K562 (cell line): ENCODE measurements at regions not wholly inside any gene's neighbourhood (a gene's known extent, or its start where the extent isn't known, plus 50 kb on each side); places are given as distances from the start of the nearest gene placed in this dataset.

ENCODE experiments used
- ATAC-seq: fragments of 200-7000 bp; cut with Tn5 transposase; 3 replicates; pipeline ENCODE4 v1.9.1; 2020; ENCODE audit warnings: moderate library complexity
- BruUV-seq: library from RNA; stranded (reverse); fragments of 400-500 nt; replicated peaks from 2 replicates; lab custom pipeline; 2021; lab: Mats Ljungman, UMichigan
- CTCF ChIA-PET: fragments of 300-600 bp; formaldehyde crosslinking; extraction: SDS; loops from one replicate; lab custom pipeline; 2021; ENCODE audit warnings: low intra/inter-chr PET ratio; lab: Yijun Ruan, JAX
- POLR2A ChIA-PET: fragments of 300-600, 350-650 bp; sonication (Branson Sonifier 250); formaldehyde crosslinking; extraction: SDS; loops from one replicate; lab custom pipeline; 2021; ENCODE audit warnings: antibody characterized with exemption, inconsistent platforms; lab: Yijun Ruan, JAX
- DNase-seq, 4 experiments: peaks; one replicate each; pipeline versions ENCODE4 v3.0.0 to v3.0.0-alpha.2; 2011 to 2018; ENCODE audit warnings: low spot score in 3 of 4, mixed read lengths in 3 of 4; ENCODE audit errors: extremely low read depth in 1 of 4
- FAIRE-seq: peaks from 2 replicates; lab custom pipeline; 2011; peaks lifted over from hg19 to GRCh38; lab: Jason Lieb, UNC
- H2AFZ ChIP-seq: 2 replicates; pipeline ENCODE4 v1.6.0; 2011; ENCODE audit warnings: low read depth, low read length, control low read depth, inconsistent platforms
- H3K27ac ChIP-seq: fragments of 200-600 bp; 3 replicates; pipeline ENCODE4 v1.8.0; 2011; ENCODE audit warnings: low read depth, mild to moderate bottlenecking, control low read depth, inconsistent platforms, low read length, moderate library complexity, mixed read lengths; ENCODE audit errors: extremely low read depth
- H3K27me3 ChIP-seq, 2 experiments: fragments of 300-600 bp in 1 of 2; 2 replicates in 1 of 2; 3 replicates in 1 of 2; pipeline versions ENCODE4 v1.6.0 to v1.8.0; 2011; ENCODE audit warnings: inconsistent platforms in 2 of 2, low read length in 2 of 2, mild to moderate bottlenecking in 1 of 2, mixed read lengths in 1 of 2, moderate library complexity in 1 of 2; ENCODE audit not compliant: control insufficient read depth in 2 of 2, insufficient read depth in 2 of 2
- H3K36me3 ChIP-seq: fragments of 300-600 bp; 3 replicates; pipeline ENCODE4 v1.8.0; 2011; ENCODE audit warnings: mild to moderate bottlenecking, low read length, inconsistent platforms; ENCODE audit not compliant: control insufficient read depth, insufficient read depth
- H3K4me1 ChIP-seq, 2 experiments: fragments of 200-600 bp in 1 of 2; replicated peaks in 1 of 2; 2 replicates in 1 of 2; 3 replicates in 1 of 2; pipeline versions ENCODE4 v1.5.1 to v1.8.0; 2011; ENCODE audit warnings: inconsistent platforms in 2 of 2, low read length in 2 of 2, mild to moderate bottlenecking in 1 of 2, mixed read lengths in 1 of 2, moderate library complexity in 1 of 2; ENCODE audit not compliant: control insufficient read depth in 2 of 2, insufficient read depth in 2 of 2
- H3K4me2 ChIP-seq: 2 replicates; pipeline ENCODE4 v1.6.1; 2011; ENCODE audit warnings: low read length, control low read depth, inconsistent platforms, mixed read lengths; ENCODE audit not compliant: insufficient read depth
- H3K4me3 ChIP-seq: fragments of 200-600 bp; sonication (generic), shearing (Covaris generic); 2 replicates; pipeline ENCODE4 v1.5.1; 2016; ENCODE audit warnings: control low read depth, inconsistent platforms
- H3K79me2 ChIP-seq: fragments of 200-600 bp; 3 replicates; pipeline ENCODE4 v1.8.0; 2011; ENCODE audit warnings: low read length, inconsistent platforms; ENCODE audit not compliant: control insufficient read depth, insufficient read depth
- H3K9ac ChIP-seq, 2 experiments: 2 replicates each; pipeline versions ENCODE4 v1.6.0 to v1.6.1; 2011; ENCODE audit warnings: low read depth in 2 of 2, low read length in 2 of 2, control low read depth in 1 of 2, inconsistent platforms in 1 of 2, mild to moderate bottlenecking in 1 of 2, mixed read lengths in 1 of 2; ENCODE audit not compliant: insufficient read depth in 1 of 2
- H3K9me1 ChIP-seq: one replicate; pipeline ENCODE4 v1.6.0; 2011; ENCODE audit warnings: inconsistent platforms, mild to moderate bottlenecking, low read length, moderate library complexity; ENCODE audit not compliant: control insufficient read depth, insufficient read depth
- H3K9me3 ChIP-seq: replicated peaks from 2 replicates; pipeline ENCODE4 v1.5.1; 2011; ENCODE audit warnings: low read depth, low read length, inconsistent platforms; ENCODE audit not compliant: control insufficient read depth, insufficient read depth
- H4K20me1 ChIP-seq: replicated peaks from 2 replicates; pipeline ENCODE4 v1.6.1; 2011; ENCODE audit warnings: low read length, inconsistent platforms, mixed read lengths; ENCODE audit not compliant: control insufficient read depth, insufficient read depth
- MAFF ChIP-seq: IDR thresholded peaks from 2 replicates; pipeline ENCODE4 v1.6.1; 2012; ENCODE audit warnings: low read length, improper control_type of control experiment
- MEF2D ChIP-seq: conservative IDR thresholded peaks from 2 replicates; pipeline ENCODE4 v1.6.1; 2016; ENCODE audit warnings: low read depth, missing genetic modification characterization, missing compliant biosample characterization
- TEAD2 ChIP-seq: fragments of 450-650 bp; IDR thresholded peaks from 2 replicates; pipeline ENCODE4 v1.6.1; 2016; ENCODE audit warnings: missing genetic modification characterization, control low read depth, missing compliant biosample characterization
- USF2 ChIP-seq: sonication (generic); formaldehyde crosslinking; IDR thresholded peaks from 2 replicates; pipeline ENCODE4 v1.5.0; 2020; ENCODE audit warnings: missing genetic modification reagents
- ZNF197 ChIP-seq: fragments of 200-800 bp; sonication (Bioruptor generic); IDR thresholded peaks from 2 replicates; pipeline ENCODE4 v1.6.1; 2016; ENCODE audit warnings: low read depth, missing genetic modification characterization, missing compliant biosample characterization
- ZNF311 ChIP-seq: fragments of 250-450 bp; sonication (Bioruptor Pico); IDR thresholded peaks from 2 replicates; pipeline ENCODE4 v1.4.0; 2020; ENCODE audit warnings: mild to moderate bottlenecking, moderate library complexity
- ZNF512 ChIP-seq: IDR thresholded peaks from 2 replicates; pipeline ENCODE4 v1.6.1; 2016; ENCODE audit warnings: missing genetic modification characterization, missing compliant biosample characterization
- ZNF586 ChIP-seq: fragments of 450-650 bp; formaldehyde crosslinking; conservative IDR thresholded peaks from 2 replicates; pipeline ENCODE4 v1.4.0; 2020; ENCODE audit warnings: mild to moderate bottlenecking, moderate library complexity
- ZNF655 ChIP-seq: fragments of 250-450 bp; sonication (Bioruptor Pico); IDR thresholded peaks from 2 replicates; pipeline ENCODE4 v1.5.0; 2021
- ZNF766 ChIP-seq: fragments of 200-800 bp; sonication (Bioruptor generic); conservative IDR thresholded peaks from 2 replicates; pipeline ENCODE4 v1.6.1; 2016; ENCODE audit warnings: missing genetic modification characterization, missing compliant biosample characterization
- WGBS: fragments of 100-300 bp; shearing (Covaris generic); methylation state at CpG from one replicate; pipeline ENCODE4 v1.1.6; 2016; ENCODE audit warnings: low coverage, mixed read lengths; ENCODE audit not compliant: insufficient coverage; ENCODE audit errors: missing lambda C conversion rate; 5-methylcytosine and 5-hydroxymethylcytosine counted together
- in situ Hi-C: fragments of 300-500 bp; cut with MboI; formaldehyde crosslinking; loops from 4 replicates; pipeline ENCODE4 v1.15.0; 2018; ENCODE audit warnings: inconsistent platforms, mixed read lengths
- intact Hi-C: fragments of 100-400 bp; cut with micrococcal nuclease; formaldehyde crosslinking; loops from 2 replicates; pipeline ENCODE4 v1.14.2; 2022

GRCh38 chr4:105066401-105066800, 80.3 kb upstream of the TET2 start (continued):
- TF ChIP-seq MAFF, result no peak
- no peak for TF ChIP-seq ZNF197 (CRISPR knock-in tag)
- no peak for TF ChIP-seq MEF2D (tag)
- no peak for TF ChIP-seq ZNF586 (CRISPR knock-in tag)
- TF ChIP-seq, all 486 proteins: peak for 0

GRCh38 chr4:105067431-105067830, 79.2 kb upstream of the TET2 start:
- DNase-seq (no peak), ATAC-seq (no peak), FAIRE-seq (no peak)
- Histone ChIP-seq H3K27ac (no peak overlapping the region), H3K4me3 (no peak overlapping the region), H3K27me3 (no peaks in the 10 kb centered on the region), H3K79me2 (no peaks in the 10 kb centered on the region), H4K20me1 (no peaks in the 10 kb centered on the region), H3K4me1 (no peaks in the 10 kb centered on the region), H3K9ac (no peak overlapping the region), H3K9me3 (no peaks in the 10 kb centered on the region), H3K36me3 (no peaks in the 10 kb centered on the region), H3K4me2 (no peak overlapping the region), H3K9me1 (no peaks in the 10 kb centered on the region), H2AFZ (no peak overlapping the region)
- no TSS peak for BruUV-seq
- CTCF ChIA-PET, result no interaction called here
- WGBS, result 0% methylated on average over 2 of the region's 2 CpGs
- in situ Hi-C loops (no loop called here), intact Hi-C loops (no loop called here)
- TF ChIP-seq USF2 (CRISPR knock-in tag) (no peak), ZNF766 (no peak), TEAD2 (no peak), ZNF311 (CRISPR knock-in tag) (no peak), ZNF655 (no peak), ZNF512 (tag) (no peak)
- POLR2A ChIA-PET, result no interaction called here
